AG08396 (cell line): ENCODE measurements at regions not wholly inside any gene's neighbourhood (a gene's known extent, or its start where the extent isn't known, plus 50 kb on each side); places are given as distances from the start of the nearest gene placed in this dataset.

ENCODE experiments used
- DNase-seq: peaks from one replicate; pipeline ENCODE4 v3.0.0; 2012; ENCODE audit warnings: low spot score, mixed read lengths

- DNase-seq: no peak
Observed at GRCh38 chr2:205902041-205902899, 183.7 kb downstream of the INO80D start.

- DNase-seq: no peak
Observed at GRCh38 chr2:205901491-205901890, 184.5 kb downstream of the INO80D start.

GRCh38 chr2:205898744-205899143, 187.2 kb downstream of the INO80D start:
- no peak for DNase-seq

- DNase-seq: no peak
Observed at GRCh38 chr2:205895981-205896655, 189.9 kb downstream of the INO80D start.

GRCh38 chr2:205892665-205893259, 193.2 kb downstream of the INO80D start:
- no peak for DNase-seq

- no peak for DNase-seq
Observed at GRCh38 chr2:205892251-205892655, 193.7 kb downstream of the INO80D start.

GRCh38 chr2:205889114-205889513, 196.9 kb downstream of the INO80D start:
- no peak for DNase-seq

- DNase-seq: no peak
Observed at GRCh38 chr2:205887637-205888036, 198.3 kb downstream of the INO80D start.

- DNase-seq: peak; percentile 85
Observed at GRCh38 chr2:205885492-205886099, 200.4 kb downstream of the INO80D start.

- no peak for DNase-seq
Observed at GRCh38 chr2:205883965-205884364, 201.7 kb downstream of the NRP2 start.

GRCh38 chr2:205882806-205883425, 200.6 kb downstream of the NRP2 start:
- no peak for DNase-seq

- no peak for DNase-seq
Observed at GRCh38 chr2:205880048-205880447, 197.7 kb downstream of the NRP2 start.

GRCh38 chr2:205878999-205879762, 196.9 kb downstream of the NRP2 start:
- no peak for DNase-seq

GRCh38 chr2:205877496-205877895, 195.2 kb downstream of the NRP2 start:
- DNase-seq: no peak

- DNase-seq: no peak
Observed at GRCh38 chr2:205876127-205876526, 193.8 kb downstream of the NRP2 start.

GRCh38 chr2:205872716-205873115, 190.4 kb downstream of the NRP2 start:
- no peak for DNase-seq

- DNase-seq: no peak
Observed at GRCh38 chr2:205869439-205869838, 187.1 kb downstream of the NRP2 start.

GRCh38 chr2:205868773-205869333, 186.6 kb downstream of the NRP2 start:
- DNase-seq: peak; percentile 24

GRCh38 chr2:205868053-205868452, 185.8 kb downstream of the NRP2 start:
- no peak for DNase-seq

- DNase-seq: no peak
Observed at GRCh38 chr2:205867371-205867770, 185.1 kb downstream of the NRP2 start.

GRCh38 chr2:205865905-205866441, 183.7 kb downstream of the NRP2 start:
- DNase-seq: no peak
